Fibroblast of lung (primary cell): ENCODE measurements at regions not wholly inside any gene's neighbourhood (a gene's known extent, or its start where the extent isn't known, plus 50 kb on each side); places are given as distances from the start of the nearest gene placed in this dataset.

Source experiments
- DNase-seq, 2 donors: peaks; one replicate each; pipeline versions ENCODE4 v3.0.0 to v3.0.0-alpha.2; 2010; ENCODE audit warnings: low read depth in 2 of 2
- H2AFZ ChIP-seq: 2 replicates; pipeline ENCODE4 v1.5.1; 2012; ENCODE audit warnings: low read length, control low read depth, inconsistent platforms
- H3K27ac ChIP-seq: 2 replicates; pipeline ENCODE4 v1.5.1; 2011; ENCODE audit warnings: low read length, control low read depth; ENCODE audit not compliant: insufficient read depth
- H3K27me3 ChIP-seq: 2 replicates; pipeline ENCODE4 v1.5.1; 2011; ENCODE audit warnings: mild to moderate bottlenecking, low read length; ENCODE audit not compliant: control insufficient read depth, insufficient read depth
- H3K36me3 ChIP-seq: 2 replicates; pipeline ENCODE4 v1.5.1; 2011; ENCODE audit warnings: low read length; ENCODE audit not compliant: control insufficient read depth, insufficient read depth
- H3K4me1 ChIP-seq: 2 replicates; pipeline ENCODE4 v1.5.1; 2011; ENCODE audit warnings: low read length; ENCODE audit not compliant: control insufficient read depth, insufficient read depth; ENCODE audit errors: extremely low read depth
- H3K4me2 ChIP-seq: 2 replicates; pipeline ENCODE4 v1.5.1; 2011; ENCODE audit warnings: low read length, control low read depth; ENCODE audit not compliant: insufficient read depth; ENCODE audit errors: extremely low read depth
- H3K4me3 ChIP-seq, 4 experiments: fragments of 200-600 bp in 1 of 4; sonication (generic) in 1 of 4; replicated peaks in 1 of 4; 2 replicates each; pipeline ENCODE4 v1.5.1; 2011 to 2016; ENCODE audit warnings: low read length in 4 of 4, low read depth in 3 of 4, mild to moderate bottlenecking in 3 of 4, control low read depth in 2 of 4, inconsistent platforms in 1 of 4, mixed read lengths in 1 of 4; ENCODE audit not compliant: insufficient read depth in 1 of 4; ENCODE audit errors: control extremely low read depth in 1 of 4
- H3K79me2 ChIP-seq: 2 replicates; pipeline ENCODE4 v1.5.1; 2012; ENCODE audit warnings: mild to moderate bottlenecking, low read length, inconsistent platforms; ENCODE audit not compliant: control insufficient read depth, insufficient read depth
- H3K9ac ChIP-seq: 2 replicates; pipeline ENCODE4 v1.5.1; 2011; ENCODE audit warnings: mild to moderate bottlenecking, low read length, control low read depth; ENCODE audit not compliant: insufficient read depth
- H3K9me3 ChIP-seq: 2 replicates; pipeline ENCODE4 v1.5.1; 2012; ENCODE audit warnings: low read depth, low read length; ENCODE audit not compliant: control insufficient read depth, insufficient read depth
- H4K20me1 ChIP-seq: 2 replicates; pipeline ENCODE4 v1.5.1; 2011; ENCODE audit warnings: low read length; ENCODE audit not compliant: control insufficient read depth, insufficient read depth; ENCODE audit errors: extremely low read depth
- CTCF ChIP-seq, 2 donors: IDR thresholded peaks in 1 of 2; conservative IDR thresholded peaks in 1 of 2; 1 replicate in 1 of 2; 2 replicates in 1 of 2; pipeline ENCODE4 v1.5.1; 2011 to 2012; ENCODE audit warnings: low read length in 2 of 2, control low read depth in 1 of 2, inconsistent platforms in 1 of 2, low read depth in 1 of 2, mild to moderate bottlenecking in 1 of 2
- EZH2 ChIP-seq: IDR thresholded peaks from 2 replicates; pipeline ENCODE4 v1.5.1; 2012; ENCODE audit warnings: low read length, control low read depth, mild to moderate bottlenecking; ENCODE audit errors: missing control alignments

- Histone ChIP-seq H3K36me3 (no peaks in the 10 kb centered on the region), H3K27me3 (no peaks in the 10 kb centered on the region), H3K9ac (no peak overlapping the region), H3K4me1 (no peaks in the 10 kb centered on the region), H3K4me2 (no peak overlapping the region), H3K27ac (no peak overlapping the region), H3K4me3 (no peak overlapping the region), H2AFZ (no peak overlapping the region), H3K9me3 (no peaks in the 10 kb centered on the region), H3K79me2 (no peaks in the 10 kb centered on the region), H4K20me1 (no peaks in the 10 kb centered on the region)
- DNase-seq, result no peak
- TF ChIP-seq EZH2 (no peak), CTCF (conservative IDR thresholded peaks at IDR 0.05 in 1 of 2, IDR thresholded peaks at IDR 0.05 in 1 of 2; ENCODE audit: low read depth in 1 of 2, low read length in 2 of 2) (no peak)
Measured at GRCh38 chr12:87444039-87444438, 585.2 kb downstream of the C12orf50 start.

- no peaks in the 10 kb centered on the region for H3K27me3 ChIP-seq
- no peak overlapping the region for H2AFZ ChIP-seq
- H3K4me1 ChIP-seq, result no peaks in the 10 kb centered on the region
- H3K27ac ChIP-seq, result no peak overlapping the region
- H3K4me3 ChIP-seq, result no peak overlapping the region
- H3K36me3 ChIP-seq, result no peaks in the 10 kb centered on the region
- no peak for DNase-seq
- H3K79me2 ChIP-seq, result no peaks in the 10 kb centered on the region
- H3K9ac ChIP-seq, result no peak overlapping the region
- H4K20me1 ChIP-seq, result no peaks in the 10 kb centered on the region
- H3K9me3 ChIP-seq, result no peaks in the 10 kb centered on the region
- H3K4me2 ChIP-seq, result no peak overlapping the region
- TF ChIP-seq EZH2 (no peak), CTCF (conservative IDR thresholded peaks at IDR 0.05 in 1 of 2, IDR thresholded peaks at IDR 0.05 in 1 of 2; ENCODE audit: low read depth in 1 of 2, low read length in 2 of 2) (no peak)
Measured at GRCh38 chr12:87441511-87441910, 587.7 kb downstream of the C12orf50 start.

GRCh38 chr12:87439990-87440827 is 589.0 kb downstream of the C12orf50 start:
- DNase-seq, result peak; percentile 92 to 97
- Histone ChIP-seq H3K4me2 (no peak overlapping the region), H3K4me1 (no peaks in the 10 kb centered on the region), H2AFZ (no peak overlapping the region), H3K9me3 (no peaks in the 10 kb centered on the region), H3K36me3 (no peaks in the 10 kb centered on the region), H4K20me1 (no peaks in the 10 kb centered on the region), H3K9ac (no peak overlapping the region), H3K4me3 (no peak overlapping the region), H3K27ac (no peak overlapping the region), H3K79me2 (no peaks in the 10 kb centered on the region), H3K27me3 (no peaks in the 10 kb centered on the region)
- no peak for TF ChIP-seq EZH2
- TF ChIP-seq CTCF (conservative IDR thresholded peaks at IDR 0.05 in 1 of 2, IDR thresholded peaks at IDR 0.05 in 1 of 2; ENCODE audit: low read depth in 1 of 2, low read length in 2 of 2), result no peak
